ENCODE measurements at regions not wholly inside any gene's neighbourhood (a gene's known extent, or its start where the extent isn't known, plus 50 kb on each side); places are given as distances from the start of the nearest gene placed in this dataset.

- WGBS, 2 donors, result 43 to 58% methylated on average over 2 of the region's 2 CpGs
- no peaks in the 10 kb centered on the region for H3K4me1 ChIP-seq
- DNase-seq, result no peak
- intact Hi-C loops (cut with DNase I), result no loop called here
- no peaks in the 10 kb centered on the region for H3K36me3 ChIP-seq (replicated peaks in 1 of 2; ENCODE audit: insufficient read depth in 1 of 2, low read depth in 2 of 2)
- no peak for ATAC-seq
- TF ChIP-seq, protein P1, sequence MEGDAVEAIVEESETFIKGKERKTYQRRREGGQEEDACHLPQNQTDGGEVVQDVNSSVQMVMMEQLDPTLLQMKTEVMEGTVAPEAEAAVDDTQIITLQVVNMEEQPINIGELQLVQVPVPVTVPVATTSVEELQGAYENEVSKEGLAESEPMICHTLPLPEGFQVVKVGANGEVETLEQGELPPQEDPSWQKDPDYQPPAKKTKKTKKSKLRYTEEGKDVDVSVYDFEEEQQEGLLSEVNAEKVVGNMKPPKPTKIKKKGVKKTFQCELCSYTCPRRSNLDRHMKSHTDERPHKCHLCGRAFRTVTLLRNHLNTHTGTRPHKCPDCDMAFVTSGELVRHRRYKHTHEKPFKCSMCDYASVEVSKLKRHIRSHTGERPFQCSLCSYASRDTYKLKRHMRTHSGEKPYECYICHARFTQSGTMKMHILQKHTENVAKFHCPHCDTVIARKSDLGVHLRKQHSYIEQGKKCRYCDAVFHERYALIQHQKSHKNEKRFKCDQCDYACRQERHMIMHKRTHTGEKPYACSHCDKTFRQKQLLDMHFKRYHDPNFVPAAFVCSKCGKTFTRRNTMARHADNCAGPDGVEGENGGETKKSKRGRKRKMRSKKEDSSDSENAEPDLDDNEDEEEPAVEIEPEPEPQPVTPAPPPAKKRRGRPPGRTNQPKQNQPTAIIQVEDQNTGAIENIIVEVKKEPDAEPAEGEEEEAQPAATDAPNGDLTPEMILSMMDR (IDR thresholded peaks at IDR 0.05), result no peak
- TF ChIP-seq POLR2A (IDR thresholded peaks at IDR 0.05), result no peak
- H3K4me3 ChIP-seq, result no peak overlapping the region
- H3K27ac ChIP-seq, result no peak overlapping the region
- H3K9me3 ChIP-seq, result no peaks in the 10 kb centered on the region
- H3K27me3 ChIP-seq, result no peaks in the 10 kb centered on the region
Measured at GRCh38 chr1:187469836-187470235, 641.1 kb downstream of the PLA2G4A start.

GRCh38 chr1:187471555-187471954 lies 642.8 kb downstream of the PLA2G4A start:
- intact Hi-C loops (cut with DNase I), result no loop called here
- ATAC-seq (no peak), DNase-seq (no peak)
- H3K27ac ChIP-seq, result no peak overlapping the region
- H3K4me1 ChIP-seq, result no peaks in the 10 kb centered on the region
- TF ChIP-seq, protein P1 (IDR thresholded peaks at IDR 0.05), result no peak
- no peak for TF ChIP-seq POLR2A (IDR thresholded peaks at IDR 0.05)
- 67 to 86% methylated on average over 2 of the region's 2 CpGs for WGBS, 2 donors
- no peaks in the 10 kb centered on the region for H3K9me3 ChIP-seq
- H3K4me3 ChIP-seq, result no peak overlapping the region
- H3K36me3 ChIP-seq (replicated peaks in 1 of 2; ENCODE audit: insufficient read depth in 1 of 2, low read depth in 2 of 2), result no peaks in the 10 kb centered on the region
- H3K27me3 ChIP-seq, result no peaks in the 10 kb centered on the region

- H3K36me3 ChIP-seq (replicated peaks in 1 of 2; ENCODE audit: insufficient read depth in 1 of 2, low read depth in 2 of 2), result no peaks in the 10 kb centered on the region
- TF ChIP-seq, protein P1 (IDR thresholded peaks at IDR 0.05), result no peak
- no peak for TF ChIP-seq POLR2A (IDR thresholded peaks at IDR 0.05)
- no peak overlapping the region for H3K4me3 ChIP-seq
- H3K27me3 ChIP-seq, result no peaks in the 10 kb centered on the region
- ATAC-seq, result no peak
- H3K27ac ChIP-seq, result no peak overlapping the region
- peak in 1 of 4 donors; percentile 8 for DNase-seq
- WGBS, 2 donors, result 13 to 22% methylated on average over 2 of the region's 2 CpGs
- H3K4me1 ChIP-seq, result peaks cover 4% of the 10 kb centered on the region
- intact Hi-C loops (cut with DNase I), result no loop called here
- H3K9me3 ChIP-seq, result no peaks in the 10 kb centered on the region
Measured at GRCh38 chr1:187474336-187474735, 645.6 kb downstream of the PLA2G4A start.

DNA sequence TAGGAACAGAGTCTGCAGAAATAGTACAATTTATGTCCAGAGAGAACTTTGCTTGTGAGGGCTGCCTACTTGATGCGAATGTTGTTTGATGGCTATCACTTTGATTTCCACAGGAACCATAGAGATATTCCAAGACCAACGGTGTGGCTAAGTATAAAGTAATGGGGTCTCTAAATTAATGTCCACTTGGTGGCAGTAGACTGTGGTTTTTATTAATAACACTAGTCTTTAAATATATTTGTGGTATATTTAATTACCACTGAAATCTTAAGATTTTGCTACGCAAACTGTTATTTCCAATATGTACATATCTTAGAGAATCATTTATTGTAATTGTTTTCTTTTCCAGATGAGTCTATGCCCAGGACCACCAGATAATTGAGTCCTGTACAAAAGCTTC lies 647.9 kb downstream of the PLA2G4A start:
- WGBS, 2 donors, result 34 to 39% methylated on average over 3 of the region's 3 CpGs
- H3K36me3 ChIP-seq (replicated peaks in 1 of 2; ENCODE audit: insufficient read depth in 1 of 2, low read depth in 2 of 2), result no peaks in the 10 kb centered on the region
- no peaks in the 10 kb centered on the region for H3K27me3 ChIP-seq
- H3K9me3 ChIP-seq, result no peaks in the 10 kb centered on the region
- H3K4me3 ChIP-seq, result no peak overlapping the region
- ATAC-seq (no peak), DNase-seq (no peak)
- intact Hi-C loops (cut with DNase I), result no loop called here
- H3K27ac ChIP-seq, result no peak overlapping the region
- H3K4me1 ChIP-seq, result peaks cover 4% of the 10 kb centered on the region
- TF ChIP-seq, protein P1 (IDR thresholded peaks at IDR 0.05), result peak in 5 of 7 experiments; percentile 5 to 47 (median 31)
- no peak for TF ChIP-seq POLR2A (IDR thresholded peaks at IDR 0.05)

DNA sequence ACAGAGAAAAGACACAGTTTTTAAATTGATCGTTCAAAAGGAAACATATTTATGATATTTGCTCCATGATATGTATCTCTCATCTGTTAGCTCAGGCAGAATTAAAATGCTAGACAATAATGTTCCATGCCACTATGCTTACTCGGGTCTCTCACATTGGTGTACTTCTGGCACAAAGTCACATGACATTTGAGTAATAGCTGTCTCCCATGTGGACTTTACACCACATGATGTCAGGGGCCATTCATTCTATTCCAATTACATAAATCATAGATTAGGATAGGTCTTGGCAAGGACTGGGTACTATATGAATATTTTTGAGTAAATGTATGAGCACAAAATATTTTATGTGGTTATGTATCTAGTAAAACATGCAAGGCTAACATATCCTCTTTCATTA lies 648.4 kb downstream of the PLA2G4A start:
- ATAC-seq (peak; percentile 33), DNase-seq (no peak)
- Histone ChIP-seq H3K36me3 (replicated peaks in 1 of 2; ENCODE audit: insufficient read depth in 1 of 2, low read depth in 2 of 2) (no peaks in the 10 kb centered on the region), H3K27me3 (no peaks in the 10 kb centered on the region), H3K4me3 (no peak overlapping the region), H3K4me1 (peaks cover 4% of the 10 kb centered on the region), H3K27ac (no peak overlapping the region), H3K9me3 (no peaks in the 10 kb centered on the region)
- intact Hi-C loops (cut with DNase I), result no loop called here
- TF ChIP-seq, protein P1 (IDR thresholded peaks at IDR 0.05), result no peak
- TF ChIP-seq POLR2A (IDR thresholded peaks at IDR 0.05), result no peak
- 37 to 42% methylated on average over 2 of the region's 2 CpGs for WGBS, 2 donors

Measured in body of pancreas (tissue), 4 donors.